CD4-positive, alpha-beta T cell (primary cell): ENCODE measurements at regions not wholly inside any gene's neighbourhood (a gene's known extent, or its start where the extent isn't known, plus 50 kb on each side); places are given as distances from the start of the nearest gene placed in this dataset.

ENCODE experiments used
- ATAC-seq: fragments of 200-7000 bp; cut with Tn5 transposase; one replicate; pipeline ENCODE4 v1.10.0; 2022; ENCODE audit warnings: mild to moderate bottlenecking; ENCODE audit not compliant: poor library complexity
- CTCF ChIA-PET: fragments of 350-600 bp; sonication (Branson Sonifier 250); formaldehyde crosslinking; loops from one replicate; lab custom pipeline; 2021; ENCODE audit warnings: antibody characterized with exemption, inconsistent platforms; lab: Charles Lee
- POLR2A ChIA-PET: fragments of 350-600 bp; sonication (Branson Sonifier 250); formaldehyde crosslinking; loops from one replicate; lab custom pipeline; 2021; ENCODE audit warnings: antibody characterized with exemption, inconsistent platforms; lab: Charles Lee
- DNase-seq, 14 experiments: peaks; one replicate each; pipeline ENCODE4 v3.0.0-alpha.2; 2013 to 2020; ENCODE audit warnings: mixed read lengths in 2 of 14
- H3K27ac ChIP-seq, 2 donors: one replicate each; pipeline versions ENCODE4 v1.5.1 to v1.7.0; 2013; ENCODE audit warnings: low read length in 2 of 2, low read depth in 1 of 2, mild to moderate bottlenecking in 1 of 2
- H3K27me3 ChIP-seq, 2 experiments: 1 replicate in 1 of 2; 2 replicates in 1 of 2; pipeline versions ENCODE4 v1.6.1 to v1.7.0; 2013; ENCODE audit warnings: low read length in 2 of 2, control low read depth in 1 of 2, mild to moderate bottlenecking in 1 of 2, moderate library complexity in 1 of 2; ENCODE audit not compliant: insufficient read depth in 2 of 2, control insufficient read depth in 1 of 2
- H3K36me3 ChIP-seq: one replicate; pipeline ENCODE4 v1.6.1; 2013; ENCODE audit warnings: low read length, control low read depth; ENCODE audit not compliant: insufficient read depth
- H3K4me1 ChIP-seq: one replicate; pipeline ENCODE4 v1.6.1; 2013; ENCODE audit warnings: low read length, control low read depth; ENCODE audit not compliant: insufficient read depth
- H3K4me3 ChIP-seq: one replicate; pipeline ENCODE4 v1.5.1; 2013; ENCODE audit warnings: mild to moderate bottlenecking, low read length, moderate library complexity
- H3K9me3 ChIP-seq, 2 experiments: 1 replicate in 1 of 2; 2 replicates in 1 of 2; pipeline versions ENCODE4 v1.6.1 to v1.7.0; 2013; ENCODE audit warnings: low read length in 2 of 2, mild to moderate bottlenecking in 2 of 2, control low read depth in 1 of 2, moderate library complexity in 1 of 2; ENCODE audit not compliant: control insufficient read depth in 1 of 2, insufficient read depth in 1 of 2
- H3K27ac Mint-ChIP-seq: one replicate; pipeline ENCODE4 v1.8.0; 2020; ENCODE audit warnings: mixed read lengths
- H3K27me3 Mint-ChIP-seq: one replicate; pipeline ENCODE4 v1.8.0; 2021; ENCODE audit warnings: mixed read lengths
- H3K36me3 Mint-ChIP-seq: one replicate; pipeline ENCODE4 v1.8.0; 2021; ENCODE audit warnings: low read depth, mixed read lengths
- H3K4me1 Mint-ChIP-seq: one replicate; pipeline ENCODE4 v1.8.0; 2021; ENCODE audit warnings: low read depth, mixed read lengths
- H3K4me3 Mint-ChIP-seq: one replicate; pipeline ENCODE4 v1.8.0; 2020; ENCODE audit warnings: mild to moderate bottlenecking, mixed read lengths
- H3K9me3 Mint-ChIP-seq: one replicate; pipeline ENCODE4 v1.8.0; 2020; ENCODE audit warnings: mixed read lengths
- CTCF ChIP-seq: fragments of 200-600 bp; IDR thresholded peaks from one replicate; pipeline ENCODE4 v1.8.0; 2022; ENCODE audit warnings: antibody characterized with exemption, mild to moderate bottlenecking
- intact Hi-C, 2 experiments: fragments of 100-400 bp; cut with DNase I in 1 of 2; cut with micrococcal nuclease in 1 of 2; formaldehyde crosslinking; loops; one replicate each; pipeline versions ENCODE4 v1.15.1 to v1.9.0; 2023 to 2025; cut with DNase I, micrococcal nuclease

- H3K27me3 Mint-ChIP-seq: no peaks in the 10 kb centered on the region
- no peak for TF ChIP-seq CTCF
- POLR2A ChIA-PET: no interaction called here
Measured at GRCh38 chr11:96778272-96778671, 388.5 kb downstream of the JRKL start.

GRCh38 chr11:96779030-96779429 is 389.2 kb downstream of the JRKL start:
- intact Hi-C loops: no loop called here
- no peaks in the 10 kb centered on the region for H3K27me3 Mint-ChIP-seq
- no peak for DNase-seq
- no peaks in the 10 kb centered on the region for H3K4me1 Mint-ChIP-seq
- Histone ChIP-seq H3K27ac (no peak overlapping the region), H3K4me3 (no peak overlapping the region), H3K27me3 (no peaks in the 10 kb centered on the region), H3K9me3 (no peaks in the 10 kb centered on the region), H3K36me3 (no peaks in the 10 kb centered on the region), H3K4me1 (no peaks in the 10 kb centered on the region)
- TF ChIP-seq CTCF: no peak
- CTCF ChIA-PET: no interaction called here
- H3K9me3 Mint-ChIP-seq: peaks cover 2% of the 10 kb centered on the region
- H3K36me3 Mint-ChIP-seq: no peaks in the 10 kb centered on the region
- no peak overlapping the region for H3K27ac Mint-ChIP-seq
- ATAC-seq: no peak
- POLR2A ChIA-PET: no interaction called here
- no peak overlapping the region for H3K4me3 Mint-ChIP-seq

More at GRCh38 chr11:96778272-96778671, 388.5 kb downstream of the JRKL start:
- CTCF ChIA-PET: no interaction called here
- Mint-ChIP-seq H3K36me3 (no peaks in the 10 kb centered on the region), H3K27ac (no peak overlapping the region), H3K4me3 (no peak overlapping the region), H3K4me1 (no peaks in the 10 kb centered on the region), H3K9me3 (peaks cover 2% of the 10 kb centered on the region)
- no peaks in the 10 kb centered on the region for H3K4me1 ChIP-seq
- ATAC-seq: no peak
- intact Hi-C loops: no loop called here
- no peaks in the 10 kb centered on the region for H3K27me3 ChIP-seq
- no peaks in the 10 kb centered on the region for H3K9me3 ChIP-seq
- H3K4me3 ChIP-seq: no peak overlapping the region
- DNase-seq: no peak
- H3K27ac ChIP-seq: no peak overlapping the region
- no peaks in the 10 kb centered on the region for H3K36me3 ChIP-seq

GRCh38 chr11:96781082-96781481 is 391.3 kb downstream of the JRKL start:
- H3K9me3 Mint-ChIP-seq: peaks cover 2% of the 10 kb centered on the region
- Histone ChIP-seq H3K36me3 (no peaks in the 10 kb centered on the region), H3K27me3 (no peaks in the 10 kb centered on the region), H3K9me3 (no peaks in the 10 kb centered on the region), H3K27ac (no peak overlapping the region), H3K4me3 (no peak overlapping the region), H3K4me1 (no peaks in the 10 kb centered on the region)
- no peaks in the 10 kb centered on the region for H3K36me3 Mint-ChIP-seq
- ATAC-seq (no peak), DNase-seq (no peak)
- H3K27ac Mint-ChIP-seq: no peak overlapping the region
- H3K4me3 Mint-ChIP-seq: no peak overlapping the region
- ChIA-PET CTCF (no interaction called here), POLR2A (no interaction called here)
- intact Hi-C loops: no loop called here
- TF ChIP-seq CTCF: no peak
- no peaks in the 10 kb centered on the region for H3K4me1 Mint-ChIP-seq
- no peaks in the 10 kb centered on the region for H3K27me3 Mint-ChIP-seq
